SK-N-SH treated with all-trans-retinoic acid at 6 μM for 48 hours (cell line): ENCODE measurements at regions not wholly inside any gene's neighbourhood (a gene's known extent, or its start where the extent isn't known, plus 50 kb on each side); places are given as distances from the start of the nearest gene placed in this dataset.

Experiments
- CREB5 ChIP-seq: fragments of 250-450 bp; sonication (Bioruptor Pico); IDR thresholded peaks from 2 replicates; pipeline ENCODE4 v1.5.1; 2020; ENCODE audit warnings: low read depth, mild to moderate bottlenecking, moderate library complexity
- ISL1 ChIP-seq: fragments of 250-450 bp; sonication (Bioruptor Pico); IDR thresholded peaks from 2 replicates; pipeline ENCODE4 v2.1.2; 2022; ENCODE audit warnings: mild to moderate bottlenecking, moderate library complexity
- OSR1 ChIP-seq: fragments of 250-450 bp; sonication (Bioruptor Pico); IDR thresholded peaks from 2 replicates; pipeline ENCODE4 v1.8.0; 2022; ENCODE audit warnings: moderate library complexity, mild to moderate bottlenecking, inconsistent platforms
- PATZ1 ChIP-seq: fragments of 250-450 bp; sonication (Bioruptor Pico); IDR thresholded peaks from 2 replicates; pipeline ENCODE4 v1.8.0; 2020; ENCODE audit warnings: mild to moderate bottlenecking, moderate library complexity, borderline replicate concordance
- POU6F1 ChIP-seq: fragments of 250-450 bp; sonication (Bioruptor Pico); IDR thresholded peaks from 2 replicates; pipeline ENCODE4 v1.8.0; 2021; ENCODE audit warnings: low read depth, mild to moderate bottlenecking, moderate library complexity, borderline replicate concordance
- TSHZ2 ChIP-seq: fragments of 250-450 bp; sonication (Bioruptor Pico); IDR thresholded peaks from 2 replicates; pipeline ENCODE4 v1.5.0; 2020; ENCODE audit warnings: mild to moderate bottlenecking, moderate library complexity
- ZC3H10 ChIP-seq: fragments of 250-450 bp; sonication (Bioruptor Pico); IDR thresholded peaks from 2 replicates; pipeline ENCODE4 v1.5.1; 2021; ENCODE audit warnings: mild to moderate bottlenecking, moderate library complexity
- ZFP3 ChIP-seq: fragments of 250-450 bp; sonication (Bioruptor Pico); IDR thresholded peaks from 2 replicates; pipeline ENCODE4 v1.5.0; 2020; ENCODE audit warnings: mild to moderate bottlenecking, moderate library complexity
- ZFP30 ChIP-seq: fragments of 450-650 bp; formaldehyde crosslinking; IDR thresholded peaks from 2 replicates; pipeline ENCODE4 v1.5.0; 2022; ENCODE audit warnings: mild to moderate bottlenecking, moderate library complexity
- ZNF8 ChIP-seq: fragments of 450-650 bp; formaldehyde crosslinking; IDR thresholded peaks from 2 replicates; pipeline ENCODE4 v1.5.0; 2020; ENCODE audit warnings: mild to moderate bottlenecking, moderate library complexity

GRCh38 chr13:84686458-84686857 is 804.2 kb upstream of the SLITRK1 start:
- TF ChIP-seq ZFP3 (CRISPR knock-in tag) (no peak), TSHZ2 (no peak), CREB5 (no peak), ISL1 (CRISPR knock-in tag) (no peak), PATZ1 (CRISPR knock-in tag) (no peak), POU6F1 (CRISPR knock-in tag) (no peak), ZC3H10 (CRISPR knock-in tag) (no peak), ZNF8 (no peak), OSR1 (CRISPR knock-in tag) (no peak), ZFP30 (CRISPR knock-in tag) (no peak)
